Right lobe of liver (tissue), 4 donors: ENCODE measurements at regions not wholly inside any gene's neighbourhood (a gene's known extent, or its start where the extent isn't known, plus 50 kb on each side); places are given as distances from the start of the nearest gene placed in this dataset.

Experiments
- POLR2A ChIP-seq: fragments of 450-650 bp; IDR thresholded peaks from one replicate; pipeline ENCODE4 v1.6.1; 2017; ENCODE audit warnings: antibody characterized with exemption, mild to moderate bottlenecking
- TF ChIP-seq, protein P1 (sequence below), 4 donors: fragments of 200-600 bp in 3 of 4; fragments of 450-650 bp in 1 of 4; IDR thresholded peaks; one replicate each; pipeline versions ENCODE4 v1.5.1 to v1.8.0; 2016 to 2022; ENCODE audit warnings: antibody characterized with exemption in 4 of 4, mild to moderate bottlenecking in 2 of 4
- donor health status: DM: no; HTN: no; CAD: no.
- donor health status: DM: no; HTN: no; CAD: no.
- donor health status: DM: no; HTN: yes; CAD: no.

DNA sequence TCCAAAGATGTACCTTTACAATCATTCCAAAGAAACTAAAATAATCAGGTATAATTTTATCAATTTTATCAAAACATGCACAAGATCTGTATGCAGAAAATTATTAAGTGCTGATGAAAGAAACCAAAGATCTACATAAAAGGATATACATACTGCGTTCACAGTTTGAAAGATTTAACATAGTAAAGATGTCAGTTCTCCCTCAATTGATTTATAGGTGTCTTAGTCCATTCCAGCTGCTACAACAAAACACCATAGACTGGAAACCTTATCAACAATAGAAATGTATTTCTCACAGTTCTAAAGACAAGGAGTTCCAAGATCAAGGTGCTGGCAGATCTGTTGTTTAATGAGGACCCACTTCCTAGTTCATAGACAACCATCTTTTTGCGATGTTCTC is 189.0 kb upstream of the CCDC54 start:
- TF ChIP-seq, protein P1, sequence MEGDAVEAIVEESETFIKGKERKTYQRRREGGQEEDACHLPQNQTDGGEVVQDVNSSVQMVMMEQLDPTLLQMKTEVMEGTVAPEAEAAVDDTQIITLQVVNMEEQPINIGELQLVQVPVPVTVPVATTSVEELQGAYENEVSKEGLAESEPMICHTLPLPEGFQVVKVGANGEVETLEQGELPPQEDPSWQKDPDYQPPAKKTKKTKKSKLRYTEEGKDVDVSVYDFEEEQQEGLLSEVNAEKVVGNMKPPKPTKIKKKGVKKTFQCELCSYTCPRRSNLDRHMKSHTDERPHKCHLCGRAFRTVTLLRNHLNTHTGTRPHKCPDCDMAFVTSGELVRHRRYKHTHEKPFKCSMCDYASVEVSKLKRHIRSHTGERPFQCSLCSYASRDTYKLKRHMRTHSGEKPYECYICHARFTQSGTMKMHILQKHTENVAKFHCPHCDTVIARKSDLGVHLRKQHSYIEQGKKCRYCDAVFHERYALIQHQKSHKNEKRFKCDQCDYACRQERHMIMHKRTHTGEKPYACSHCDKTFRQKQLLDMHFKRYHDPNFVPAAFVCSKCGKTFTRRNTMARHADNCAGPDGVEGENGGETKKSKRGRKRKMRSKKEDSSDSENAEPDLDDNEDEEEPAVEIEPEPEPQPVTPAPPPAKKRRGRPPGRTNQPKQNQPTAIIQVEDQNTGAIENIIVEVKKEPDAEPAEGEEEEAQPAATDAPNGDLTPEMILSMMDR (IDR thresholded peaks at IDR 0.05), result no peak
- TF ChIP-seq POLR2A, result no peak
